KMS-11 (cell line): ENCODE measurements at regions not wholly inside any gene's neighbourhood (a gene's known extent, or its start where the extent isn't known, plus 50 kb on each side); places are given as distances from the start of the nearest gene placed in this dataset.

ENCODE experiments used
- H2AFZ ChIP-seq: fragments of 200-600 bp; sonication (generic); 2 replicates; pipeline ENCODE4 v1.6.1; 2016; ENCODE audit warnings: antibody characterized with exemption, mixed run types, low read depth
- H3K27ac ChIP-seq: fragments of 200-600 bp; sonication (generic); 2 replicates; pipeline ENCODE4 v1.6.1; 2016; ENCODE audit warnings: mild to moderate bottlenecking, mixed run types
- H3K27me3 ChIP-seq: fragments of 200-600 bp; sonication (generic); 2 replicates; pipeline ENCODE4 v1.6.1; 2017; ENCODE audit warnings: mild to moderate bottlenecking, low read depth, mixed run types, moderate library complexity; ENCODE audit not compliant: insufficient read depth
- H3K36me3 ChIP-seq: fragments of 200-600 bp; sonication (generic); 2 replicates; pipeline ENCODE4 v1.6.1; 2017; ENCODE audit warnings: mild to moderate bottlenecking, mixed run types; ENCODE audit not compliant: insufficient read depth
- H3K4me1 ChIP-seq: fragments of 200-600 bp; sonication (generic); 2 replicates; pipeline ENCODE4 v1.6.1; 2016; ENCODE audit warnings: mild to moderate bottlenecking, low read depth, mixed run types; ENCODE audit not compliant: poor library complexity, severe bottlenecking
- H3K4me2 ChIP-seq: fragments of 200-600 bp; sonication (generic); 2 replicates; pipeline ENCODE4 v1.7.0; 2016; ENCODE audit warnings: mild to moderate bottlenecking, mixed run types
- H3K4me3 ChIP-seq: fragments of 200-600 bp; sonication (generic); IDR thresholded peaks from 2 replicates; pipeline ENCODE4 v1.6.1; 2017; ENCODE audit warnings: low read depth, low read length, mixed read lengths; ENCODE audit not compliant: insufficient read depth
- H3K79me2 ChIP-seq: fragments of 200-600 bp; sonication (generic); 2 replicates; pipeline ENCODE4 v1.6.1; 2016; ENCODE audit warnings: low read depth, mixed run types; ENCODE audit not compliant: insufficient read depth
- H3K9ac ChIP-seq: fragments of 200-600 bp; sonication (generic); 2 replicates; pipeline ENCODE4 v1.6.1; 2016; ENCODE audit warnings: mild to moderate bottlenecking, mixed run types
- H4K20me1 ChIP-seq: fragments of 200-600 bp; sonication (generic); 2 replicates; pipeline ENCODE4 v1.6.1; 2016; ENCODE audit warnings: mild to moderate bottlenecking, mixed run types; ENCODE audit not compliant: insufficient read depth
- TF ChIP-seq, protein P1 (sequence below): fragments of 200-600 bp; sonication (generic); conservative IDR thresholded peaks from 2 replicates; pipeline ENCODE4 v1.6.1; 2017; ENCODE audit warnings: low read depth, mild to moderate bottlenecking, antibody characterized with exemption, low read length, moderate library complexity, mixed read lengths

- no peaks in the 10 kb centered on the region for H3K36me3 ChIP-seq
- no peak overlapping the region for H3K27ac ChIP-seq
- no peak overlapping the region for H2AFZ ChIP-seq
- no peak overlapping the region for H3K4me2 ChIP-seq
- H3K4me3 ChIP-seq, result no peak overlapping the region
- no peaks in the 10 kb centered on the region for H3K79me2 ChIP-seq
- H3K4me1 ChIP-seq, result no peaks in the 10 kb centered on the region
- H4K20me1 ChIP-seq, result no peaks in the 10 kb centered on the region
- H3K9ac ChIP-seq, result no peak overlapping the region
- no peaks in the 10 kb centered on the region for H3K27me3 ChIP-seq
- TF ChIP-seq, protein P1, sequence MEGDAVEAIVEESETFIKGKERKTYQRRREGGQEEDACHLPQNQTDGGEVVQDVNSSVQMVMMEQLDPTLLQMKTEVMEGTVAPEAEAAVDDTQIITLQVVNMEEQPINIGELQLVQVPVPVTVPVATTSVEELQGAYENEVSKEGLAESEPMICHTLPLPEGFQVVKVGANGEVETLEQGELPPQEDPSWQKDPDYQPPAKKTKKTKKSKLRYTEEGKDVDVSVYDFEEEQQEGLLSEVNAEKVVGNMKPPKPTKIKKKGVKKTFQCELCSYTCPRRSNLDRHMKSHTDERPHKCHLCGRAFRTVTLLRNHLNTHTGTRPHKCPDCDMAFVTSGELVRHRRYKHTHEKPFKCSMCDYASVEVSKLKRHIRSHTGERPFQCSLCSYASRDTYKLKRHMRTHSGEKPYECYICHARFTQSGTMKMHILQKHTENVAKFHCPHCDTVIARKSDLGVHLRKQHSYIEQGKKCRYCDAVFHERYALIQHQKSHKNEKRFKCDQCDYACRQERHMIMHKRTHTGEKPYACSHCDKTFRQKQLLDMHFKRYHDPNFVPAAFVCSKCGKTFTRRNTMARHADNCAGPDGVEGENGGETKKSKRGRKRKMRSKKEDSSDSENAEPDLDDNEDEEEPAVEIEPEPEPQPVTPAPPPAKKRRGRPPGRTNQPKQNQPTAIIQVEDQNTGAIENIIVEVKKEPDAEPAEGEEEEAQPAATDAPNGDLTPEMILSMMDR, result no peak
Observed at GRCh38 chr6:747921-748320, 55.0 kb upstream of the EXOC2 start.

GRCh38 chr6:747028-747427 lies 54.1 kb upstream of the EXOC2 start:
- Histone ChIP-seq H3K27me3 (no peaks in the 10 kb centered on the region), H4K20me1 (no peaks in the 10 kb centered on the region), H3K9ac (no peak overlapping the region), H3K4me1 (no peaks in the 10 kb centered on the region), H3K36me3 (no peaks in the 10 kb centered on the region), H3K4me3 (no peak overlapping the region), H2AFZ (no peak overlapping the region), H3K27ac (no peak overlapping the region), H3K4me2 (no peak overlapping the region), H3K79me2 (no peaks in the 10 kb centered on the region)
- TF ChIP-seq, protein P1, result no peak

GRCh38 chr6:744666-745353 lies 51.9 kb upstream of the EXOC2 start:
- Histone ChIP-seq H3K36me3 (no peaks in the 10 kb centered on the region), H2AFZ (no peak overlapping the region), H4K20me1 (no peaks in the 10 kb centered on the region), H3K4me2 (no peak overlapping the region), H3K27ac (no peak overlapping the region), H3K4me1 (no peaks in the 10 kb centered on the region), H3K79me2 (no peaks in the 10 kb centered on the region), H3K27me3 (no peaks in the 10 kb centered on the region), H3K9ac (no peak overlapping the region), H3K4me3 (no peak overlapping the region)
- TF ChIP-seq, protein P1, result no peak

GRCh38 chr6:743320-744096 lies 50.6 kb upstream of the EXOC2 start:
- no peaks in the 10 kb centered on the region for H3K27me3 ChIP-seq
- H3K79me2 ChIP-seq, result no peaks in the 10 kb centered on the region
- H3K4me2 ChIP-seq, result no peak overlapping the region
- no peaks in the 10 kb centered on the region for H3K4me1 ChIP-seq
- no peak overlapping the region for H3K4me3 ChIP-seq
- no peak overlapping the region for H3K9ac ChIP-seq
- TF ChIP-seq, protein P1, result no peak
- no peak overlapping the region for H2AFZ ChIP-seq
- H3K36me3 ChIP-seq, result no peaks in the 10 kb centered on the region
- no peak overlapping the region for H3K27ac ChIP-seq
- no peaks in the 10 kb centered on the region for H4K20me1 ChIP-seq
